ENCODE measurements at regions not wholly inside any gene's neighbourhood (a gene's known extent, or its start where the extent isn't known, plus 50 kb on each side); places are given as distances from the start of the nearest gene placed in this dataset.

GRCh38 chr15:91521996-91522395 is 331.5 kb upstream of the SLCO3A1 start:
- TF ChIP-seq USF1 (IDR thresholded peaks at IDR 0.05) (no peak), FOXM1 (IDR thresholded peaks at IDR 0.05; ENCODE audit: borderline replicate concordance, low read depth) (no peak)
